ENCODE measurements at regions not wholly inside any gene's neighbourhood (a gene's known extent, or its start where the extent isn't known, plus 50 kb on each side); places are given as distances from the start of the nearest gene placed in this dataset.

DNA sequence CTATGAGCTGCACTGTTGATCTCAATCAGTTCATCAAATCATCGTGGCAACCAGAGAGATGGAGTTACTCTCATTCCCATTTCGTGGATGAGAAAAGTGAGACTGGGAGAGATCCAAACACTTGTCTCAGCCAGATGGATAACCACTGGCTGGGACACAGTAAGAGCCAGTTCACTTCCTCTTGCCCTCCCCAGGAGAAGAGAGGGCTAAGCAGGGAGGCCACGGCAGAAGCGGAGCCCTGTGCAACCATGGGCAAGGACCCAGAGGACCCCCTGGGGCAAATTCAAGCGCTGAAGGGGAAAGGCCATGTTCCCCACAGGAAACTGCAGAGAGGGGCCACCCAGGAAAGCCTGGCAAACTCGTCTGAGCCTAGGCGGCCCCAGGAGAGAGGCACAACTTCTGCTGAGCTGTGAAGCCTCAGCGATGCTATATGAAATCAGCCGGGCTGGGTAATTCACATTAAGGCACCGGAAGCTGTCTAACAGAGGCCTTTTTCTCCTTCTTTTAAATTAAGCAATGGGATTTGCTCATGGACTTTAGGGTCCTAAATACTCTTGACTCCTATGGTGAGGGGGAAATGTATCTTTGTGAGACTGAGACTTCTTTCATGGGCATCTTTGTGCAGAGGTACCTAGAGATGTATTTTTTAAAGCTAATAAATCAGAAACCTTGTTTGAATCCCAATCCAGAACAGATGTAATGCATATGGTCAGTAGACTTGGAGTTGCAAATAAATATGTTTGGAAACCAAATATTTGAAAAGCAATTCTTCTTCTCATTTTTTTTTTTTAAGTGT lies 137.1 kb upstream of the SMIM23 start:
- TF ChIP-seq CTCF (IDR thresholded peaks at IDR 0.05; ENCODE audit: poor library complexity, severe bottlenecking) = no peak
- TF ChIP-seq, protein P1, sequence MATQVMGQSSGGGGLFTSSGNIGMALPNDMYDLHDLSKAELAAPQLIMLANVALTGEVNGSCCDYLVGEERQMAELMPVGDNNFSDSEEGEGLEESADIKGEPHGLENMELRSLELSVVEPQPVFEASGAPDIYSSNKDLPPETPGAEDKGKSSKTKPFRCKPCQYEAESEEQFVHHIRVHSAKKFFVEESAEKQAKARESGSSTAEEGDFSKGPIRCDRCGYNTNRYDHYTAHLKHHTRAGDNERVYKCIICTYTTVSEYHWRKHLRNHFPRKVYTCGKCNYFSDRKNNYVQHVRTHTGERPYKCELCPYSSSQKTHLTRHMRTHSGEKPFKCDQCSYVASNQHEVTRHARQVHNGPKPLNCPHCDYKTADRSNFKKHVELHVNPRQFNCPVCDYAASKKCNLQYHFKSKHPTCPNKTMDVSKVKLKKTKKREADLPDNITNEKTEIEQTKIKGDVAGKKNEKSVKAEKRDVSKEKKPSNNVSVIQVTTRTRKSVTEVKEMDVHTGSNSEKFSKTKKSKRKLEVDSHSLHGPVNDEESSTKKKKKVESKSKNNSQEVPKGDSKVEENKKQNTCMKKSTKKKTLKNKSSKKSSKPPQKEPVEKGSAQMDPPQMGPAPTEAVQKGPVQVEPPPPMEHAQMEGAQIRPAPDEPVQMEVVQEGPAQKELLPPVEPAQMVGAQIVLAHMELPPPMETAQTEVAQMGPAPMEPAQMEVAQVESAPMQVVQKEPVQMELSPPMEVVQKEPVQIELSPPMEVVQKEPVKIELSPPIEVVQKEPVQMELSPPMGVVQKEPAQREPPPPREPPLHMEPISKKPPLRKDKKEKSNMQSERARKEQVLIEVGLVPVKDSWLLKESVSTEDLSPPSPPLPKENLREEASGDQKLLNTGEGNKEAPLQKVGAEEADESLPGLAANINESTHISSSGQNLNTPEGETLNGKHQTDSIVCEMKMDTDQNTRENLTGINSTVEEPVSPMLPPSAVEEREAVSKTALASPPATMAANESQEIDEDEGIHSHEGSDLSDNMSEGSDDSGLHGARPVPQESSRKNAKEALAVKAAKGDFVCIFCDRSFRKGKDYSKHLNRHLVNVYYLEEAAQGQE (IDR thresholded peaks at IDR 0.05; ENCODE audit: borderline replicate concordance) = no peak
- no peak for TF ChIP-seq MXI1 (conservative IDR thresholded peaks at IDR 0.05; ENCODE audit: poor library complexity, severe bottlenecking)
- TF ChIP-seq RAD21 (conservative IDR thresholded peaks at IDR 0.05) = no peak
- TF ChIP-seq EP300 (conservative IDR thresholded peaks at IDR 0.05; ENCODE audit: poor library complexity, severe bottlenecking) = no peak

Measured in neural cell (in vitro differentiated cells).